HCT116 (cell line): ENCODE measurements at regions not wholly inside any gene's neighbourhood (a gene's known extent, or its start where the extent isn't known, plus 50 kb on each side); places are given as distances from the start of the nearest gene placed in this dataset.

Experiments used
- ATAC-seq: fragments of 200-7000 bp; cut with Tn5 transposase; 2 replicates; pipeline ENCODE4 v1.9.1; 2020; ENCODE audit warnings: mild to moderate bottlenecking, moderate library complexity
- BruUV-seq: library from RNA; stranded (reverse); fragments of 400-500 nt; replicated peaks from 2 replicates; lab custom pipeline; 2021; lab: Mats Ljungman, UMichigan
- CTCF ChIA-PET: fragments of 300-600 bp; sonication (Branson Sonifier 250); formaldehyde crosslinking; loops from one replicate; lab custom pipeline; 2021; ENCODE audit warnings: antibody characterized with exemption; lab: Charles Lee
- POLR2A ChIA-PET: fragments of 300-600, 350-600 bp; sonication (Branson Sonifier 250); formaldehyde crosslinking; loops from one replicate; lab custom pipeline; 2021; ENCODE audit warnings: antibody characterized with exemption; lab: Charles Lee
- RAD21 ChIA-PET, 2 experiments: fragments of 300-600 bp; sonication (Branson Sonifier 250); formaldehyde crosslinking; loops; one replicate each; lab custom pipeline; 2023; ENCODE audit warnings: low total read pairs in 2 of 2; ENCODE audit not compliant: uncharacterized antibody in 2 of 2, unreplicated experiment in 2 of 2, low non-redundant PET in 1 of 2; lab: Charles Lee
- DNase-seq: peaks from one replicate; pipeline ENCODE4 v3.0.0-alpha.2; 2010; ENCODE audit warnings: low read depth, low spot score
- H2AFZ ChIP-seq: fragments of 200-600 bp; shearing (Covaris generic), sonication (generic); 2 replicates; pipeline ENCODE4 v1.6.1; 2017; ENCODE audit warnings: low read depth, mixed run types, mixed read lengths, antibody characterized with exemption, low read length; ENCODE audit not compliant: poor library complexity, severe bottlenecking
- H3K27ac ChIP-seq: 2 replicates; pipeline ENCODE4 v1.5.1; 2012; ENCODE audit warnings: low read depth, low read length
- H3K27me3 ChIP-seq: fragments of 200-600 bp; sonication (generic); 2 replicates; pipeline ENCODE4 v1.6.1; 2016; ENCODE audit warnings: mixed run types, low read length, mixed read lengths; ENCODE audit not compliant: insufficient read depth
- H3K36me3 ChIP-seq, 2 experiments: fragments of 200-500 bp in 1 of 2; fragments of 200-600 bp in 1 of 2; sonication (Bioruptor generic) in 1 of 2; sonication (generic) in 1 of 2; 2 replicates each; pipeline versions ENCODE4 v1.5.1 to v1.6.1; 2014 to 2016; ENCODE audit warnings: low read length in 2 of 2, inconsistent platforms in 1 of 2, mixed read lengths in 1 of 2, mixed run types in 1 of 2; ENCODE audit not compliant: insufficient read depth in 2 of 2, control insufficient read depth in 1 of 2
- H3K4me1 ChIP-seq, 2 experiments: fragments of 200-600 bp in 1 of 2; sonication (generic) in 1 of 2; 2 replicates each; pipeline versions ENCODE4 v1.5.1 to v1.6.1; 2012 to 2017; ENCODE audit warnings: low read length in 2 of 2, inconsistent platforms in 1 of 2, mild to moderate bottlenecking in 1 of 2, mixed read lengths in 1 of 2, mixed run types in 1 of 2, moderate library complexity in 1 of 2; ENCODE audit not compliant: insufficient read depth in 2 of 2, control insufficient read depth in 1 of 2
- H3K4me2 ChIP-seq: fragments of 200-600 bp; sonication (generic); 2 replicates; pipeline ENCODE4 v1.6.1; 2017; ENCODE audit warnings: mixed run types, low read length, mixed read lengths
- H3K4me3 ChIP-seq, 2 experiments: fragments of 200-600 bp in 1 of 2; sonication (generic) in 1 of 2; replicated peaks in 1 of 2; 2 replicates each; pipeline ENCODE4 v1.5.1; 2011 to 2016; ENCODE audit warnings: low read length in 2 of 2, control low read depth in 1 of 2, low read depth in 1 of 2, mild to moderate bottlenecking in 1 of 2, mixed read lengths in 1 of 2, mixed run types in 1 of 2
- H3K79me2 ChIP-seq: fragments of 200-600 bp; sonication (generic); 2 replicates; pipeline ENCODE4 v1.6.1; 2017; ENCODE audit warnings: mild to moderate bottlenecking, mixed run types, low read length, moderate library complexity, mixed read lengths; ENCODE audit not compliant: insufficient read depth
- H3K9ac ChIP-seq: fragments of 200-600 bp; sonication (generic); 2 replicates; pipeline ENCODE4 v1.6.1; 2016; ENCODE audit warnings: low read length, mixed read lengths
- H3K9me2 ChIP-seq: fragments of 200-600 bp; sonication (generic), shearing (Covaris generic); 2 replicates; pipeline ENCODE4 v1.6.1; 2017; ENCODE audit warnings: mixed run types, mild to moderate bottlenecking, moderate library complexity; ENCODE audit not compliant: insufficient read depth
- H3K9me3 ChIP-seq, 2 experiments: fragments of 200-500 bp in 1 of 2; fragments of 200-600 bp in 1 of 2; sonication (Bioruptor generic) in 1 of 2; sonication (generic) in 1 of 2; 2 replicates each; pipeline ENCODE4 v1.6.1; 2014 to 2017; ENCODE audit warnings: low read length in 2 of 2, mixed read lengths in 2 of 2, inconsistent platforms in 1 of 2, low read depth in 1 of 2, mild to moderate bottlenecking in 1 of 2, mixed run types in 1 of 2, moderate library complexity in 1 of 2; ENCODE audit not compliant: control insufficient read depth in 1 of 2, insufficient read depth in 1 of 2
- H4K20me1 ChIP-seq: fragments of 200-600 bp; sonication (generic), shearing (Covaris generic); 2 replicates; pipeline ENCODE4 v1.6.1; 2017; ENCODE audit warnings: mixed run types, mild to moderate bottlenecking, moderate library complexity; ENCODE audit not compliant: insufficient read depth
- CEBPB ChIP-seq: IDR thresholded peaks from 2 replicates; pipeline ENCODE4 v1.6.1; 2012; ENCODE audit warnings: low read depth
- EGR1 ChIP-seq: IDR thresholded peaks from 2 replicates; pipeline ENCODE4 v1.6.1; 2012; ENCODE audit warnings: low read depth
- ELF1 ChIP-seq: IDR thresholded peaks from 2 replicates; pipeline ENCODE4 v1.6.1; 2012; ENCODE audit warnings: low read depth, borderline replicate concordance
- EZH2 ChIP-seq: fragments of 200-600 bp; sonication (generic); IDR thresholded peaks from 2 replicates; pipeline ENCODE4 v1.6.1; 2017; ENCODE audit warnings: antibody characterized with exemption, mixed run types
- EZH2phosphoT487 ChIP-seq: fragments of 200-600 bp; IDR thresholded peaks from 2 replicates; pipeline ENCODE4 v1.6.1; 2018; ENCODE audit warnings: antibody characterized with exemption, borderline replicate concordance
- JUND ChIP-seq: IDR thresholded peaks from 2 replicates; pipeline ENCODE4 v1.6.1; 2012
- RAD21 ChIP-seq: IDR thresholded peaks from 2 replicates; pipeline ENCODE4 v1.6.1; 2012; ENCODE audit warnings: low read depth, mild to moderate bottlenecking
- REST ChIP-seq: IDR thresholded peaks from 2 replicates; pipeline ENCODE4 v1.6.1; 2012; ENCODE audit warnings: low read depth
- SRF ChIP-seq: IDR thresholded peaks from 2 replicates; pipeline ENCODE4 v1.6.1; 2012; ENCODE audit warnings: low read depth
- TCF7L2 ChIP-seq: IDR thresholded peaks from 2 replicates; pipeline ENCODE4 v1.7.0; 2011; ENCODE audit warnings: borderline replicate concordance, inconsistent platforms; ENCODE audit not compliant: insufficient read depth, insufficient read length; ENCODE audit errors: extremely low read depth
- YY1 ChIP-seq: IDR thresholded peaks from 2 replicates; pipeline ENCODE4 v1.6.1; 2011; ENCODE audit warnings: low read length, low read depth, moderate library complexity, mild to moderate bottlenecking; ENCODE audit not compliant: insufficient replicate concordance; ENCODE audit errors: extremely low read depth
- ZBTB33 ChIP-seq: IDR thresholded peaks from 2 replicates; pipeline ENCODE4 v1.6.1; 2011; ENCODE audit warnings: mild to moderate bottlenecking, low read length, moderate library complexity; ENCODE audit not compliant: insufficient replicate concordance; ENCODE audit errors: extremely low read depth
- ZFX ChIP-seq: fragments of 450-650 bp; IDR thresholded peaks from 2 replicates; pipeline ENCODE4 v1.6.1; 2017
- ZNF274 ChIP-seq: fragments of 200-500 bp; sonication (Bioruptor generic); IDR thresholded peaks from 2 replicates; pipeline ENCODE4 v1.6.1; 2014; ENCODE audit warnings: mild to moderate bottlenecking, low read depth, low read length, inconsistent platforms
- intact Hi-C: fragments of 100-400 bp; cut with micrococcal nuclease; formaldehyde crosslinking; loops from 2 replicates; pipeline ENCODE4 v1.10.0; 2022
- TF ChIP-seq, protein P1 (sequence below), 3 experiments: fragments of 200-600 bp in 1 of 3; sonication (generic) in 1 of 3; IDR thresholded peaks in 2 of 3; conservative IDR thresholded peaks in 1 of 3; 2 replicates each; pipeline ENCODE4 v1.5.1; 2012 to 2017; ENCODE audit warnings: low read depth in 2 of 3, low read length in 2 of 3, antibody characterized with exemption in 1 of 3, borderline replicate concordance in 1 of 3, control low read depth in 1 of 3, mild to moderate bottlenecking in 1 of 3, mixed read lengths in 1 of 3, mixed run types in 1 of 3, moderate library complexity in 1 of 3; ENCODE audit not compliant: insufficient read depth in 1 of 3
- TF ChIP-seq, protein P2 (sequence below): IDR thresholded peaks from 2 replicates; pipeline ENCODE4 v1.6.1; 2012

- Histone ChIP-seq H3K9ac (no peak overlapping the region), H3K36me3 (no peaks in the 10 kb centered on the region), H3K4me1 (peaks cover 0 to 9% of the 10 kb centered on the region in 2 experiments; a peak in 2 of 4 replicates), H4K20me1 (no peaks in the 10 kb centered on the region), H2AFZ (no peak overlapping the region), H3K27me3 (no peaks in the 10 kb centered on the region), H3K79me2 (no peaks in the 10 kb centered on the region), H3K9me3 (no peaks in the 10 kb centered on the region), H3K9me2 (no peaks in the 10 kb centered on the region), H3K4me3 (no peak overlapping the region), H3K27ac (no peak overlapping the region), H3K4me2 (no peak overlapping the region)
- ATAC-seq (no peak), DNase-seq (no peak)
- ChIA-PET RAD21 (no interaction called here), POLR2A (no interaction called here), CTCF (no interaction called here)
- no TSS peak for BruUV-seq
- intact Hi-C loops: no loop called here
- TF ChIP-seq EZH2phosphoT487 (no peak), RAD21 (no peak), CEBPB (no peak), REST (no peak), ZFX (no peak), EGR1 (no peak), TCF7L2 (no peak), SRF (no peak), JUND (no peak), ZBTB33 (no peak), EZH2 (no peak), YY1 (no peak), ELF1 (no peak), ZNF274 (no peak)
- TF ChIP-seq, protein P1, sequence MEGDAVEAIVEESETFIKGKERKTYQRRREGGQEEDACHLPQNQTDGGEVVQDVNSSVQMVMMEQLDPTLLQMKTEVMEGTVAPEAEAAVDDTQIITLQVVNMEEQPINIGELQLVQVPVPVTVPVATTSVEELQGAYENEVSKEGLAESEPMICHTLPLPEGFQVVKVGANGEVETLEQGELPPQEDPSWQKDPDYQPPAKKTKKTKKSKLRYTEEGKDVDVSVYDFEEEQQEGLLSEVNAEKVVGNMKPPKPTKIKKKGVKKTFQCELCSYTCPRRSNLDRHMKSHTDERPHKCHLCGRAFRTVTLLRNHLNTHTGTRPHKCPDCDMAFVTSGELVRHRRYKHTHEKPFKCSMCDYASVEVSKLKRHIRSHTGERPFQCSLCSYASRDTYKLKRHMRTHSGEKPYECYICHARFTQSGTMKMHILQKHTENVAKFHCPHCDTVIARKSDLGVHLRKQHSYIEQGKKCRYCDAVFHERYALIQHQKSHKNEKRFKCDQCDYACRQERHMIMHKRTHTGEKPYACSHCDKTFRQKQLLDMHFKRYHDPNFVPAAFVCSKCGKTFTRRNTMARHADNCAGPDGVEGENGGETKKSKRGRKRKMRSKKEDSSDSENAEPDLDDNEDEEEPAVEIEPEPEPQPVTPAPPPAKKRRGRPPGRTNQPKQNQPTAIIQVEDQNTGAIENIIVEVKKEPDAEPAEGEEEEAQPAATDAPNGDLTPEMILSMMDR (IDR thresholded peaks at IDR 0.05 in 2 of 3, conservative IDR thresholded peaks at IDR 0.05 in 1 of 3; ENCODE audit: borderline replicate concordance in 1 of 3, insufficient read depth in 1 of 3, low read depth in 2 of 3, low read length in 2 of 3): no peak
- TF ChIP-seq, protein P2, sequence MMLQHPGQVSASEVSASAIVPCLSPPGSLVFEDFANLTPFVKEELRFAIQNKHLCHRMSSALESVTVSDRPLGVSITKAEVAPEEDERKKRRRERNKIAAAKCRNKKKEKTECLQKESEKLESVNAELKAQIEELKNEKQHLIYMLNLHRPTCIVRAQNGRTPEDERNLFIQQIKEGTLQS: no peak
These were observed 249.3 kb downstream of the TBX18 start for GRCh38 chr6:84515067-84515466.
